HepG2 (cell line): ENCODE measurements at regions not wholly inside any gene's neighbourhood (a gene's known extent, or its start where the extent isn't known, plus 50 kb on each side); places are given as distances from the start of the nearest gene placed in this dataset.

Experiments
- ATAC-seq: fragments of 200-7000 bp; cut with Tn5 transposase; 3 replicates; pipeline ENCODE4 v1.9.1; 2020; ENCODE audit warnings: mild to moderate bottlenecking, moderate library complexity
- BruUV-seq: library from RNA; stranded (reverse); fragments of 400-500 nt; replicated peaks from 2 replicates; lab custom pipeline; 2021; lab: Mats Ljungman, UMichigan
- CTCF ChIA-PET: fragments of 300-600 bp; formaldehyde crosslinking; extraction: SDS; loops from one replicate; lab custom pipeline; 2021; ENCODE audit warnings: low total read pairs, inconsistent platforms, low intra/inter-chr PET ratio; lab: Yijun Ruan, JAX
- POLR2A ChIA-PET: fragments of 350-600 bp; sonication (Branson Sonifier 250); formaldehyde crosslinking; loops from one replicate; lab custom pipeline; 2020; ENCODE audit warnings: antibody characterized with exemption, inconsistent platforms; lab: Yijun Ruan, JAX
- DNase-seq: peaks from one replicate; pipeline ENCODE4 v3.0.0-alpha.2; 2015; ENCODE audit warnings: low spot score
- FAIRE-seq: peaks from 3 replicates; lab custom pipeline; 2011; peaks lifted over from hg19 to GRCh38; lab: Jason Lieb, UNC
- H2AFZ ChIP-seq: one replicate; pipeline ENCODE4 v1.6.1; 2011; ENCODE audit warnings: low read length, inconsistent platforms
- H3K27ac ChIP-seq: fragments of 300-600 bp; 3 replicates; pipeline ENCODE4 v1.8.0; 2011; ENCODE audit warnings: mixed run types, mild to moderate bottlenecking, mixed read lengths, low read length, inconsistent platforms; ENCODE audit not compliant: insufficient read depth; ENCODE audit errors: extremely low read length
- H3K27me3 ChIP-seq, 2 experiments: fragments of 200-600 bp in 1 of 2; 2 replicates in 1 of 2; 3 replicates in 1 of 2; pipeline versions ENCODE4 v1.6.0 to v1.8.0; 2011; ENCODE audit warnings: low read length in 2 of 2, mild to moderate bottlenecking in 2 of 2, moderate library complexity in 2 of 2, inconsistent platforms in 1 of 2; ENCODE audit not compliant: insufficient read depth in 2 of 2, control insufficient read depth in 1 of 2
- H3K36me3 ChIP-seq, 2 experiments: fragments of 200-600 bp in 1 of 2; replicated peaks in 1 of 2; 2 replicates in 1 of 2; 3 replicates in 1 of 2; pipeline versions ENCODE4 v1.5.1 to v1.8.0; 2011; ENCODE audit warnings: low read length in 2 of 2, inconsistent platforms in 1 of 2; ENCODE audit not compliant: insufficient read depth in 2 of 2, control insufficient read depth in 1 of 2
- H3K4me1 ChIP-seq: 2 replicates; pipeline ENCODE4 v1.5.1; 2012; ENCODE audit warnings: low read length, inconsistent platforms; ENCODE audit not compliant: insufficient read depth
- H3K4me2 ChIP-seq: 2 replicates; pipeline ENCODE4 v1.6.0; 2011; ENCODE audit warnings: low read depth, low read length, inconsistent platforms
- H3K4me3 ChIP-seq, 3 experiments: fragments of 200-600 bp in 1 of 3; sonication (generic), shearing (Covaris generic) in 1 of 3; replicated peaks in 1 of 3; 2 replicates each; pipeline ENCODE4 v1.5.1; 2011 to 2016; ENCODE audit warnings: low read length in 3 of 3, inconsistent platforms in 2 of 3, low read depth in 2 of 3, mild to moderate bottlenecking in 2 of 3, control low read depth in 1 of 3, mixed read lengths in 1 of 3; ENCODE audit not compliant: insufficient read depth in 1 of 3
- H3K79me2 ChIP-seq: one replicate; pipeline ENCODE4 v1.6.1; 2011; ENCODE audit warnings: low read length, inconsistent platforms; ENCODE audit not compliant: insufficient read depth
- H3K9ac ChIP-seq: 2 replicates; pipeline ENCODE4 v1.6.0; 2011; ENCODE audit warnings: mild to moderate bottlenecking, low read depth, low read length, inconsistent platforms; ENCODE audit not compliant: insufficient read depth
- H3K9me3 ChIP-seq: 2 replicates; pipeline ENCODE4 v1.5.1; 2012; ENCODE audit warnings: mild to moderate bottlenecking, low read length
- H4K20me1 ChIP-seq: 2 replicates; pipeline ENCODE4 v1.6.0; 2011; ENCODE audit warnings: inconsistent platforms, mild to moderate bottlenecking, low read length, moderate library complexity; ENCODE audit not compliant: insufficient read depth
- ATF2 ChIP-seq: sonication (generic); formaldehyde crosslinking; IDR thresholded peaks from 2 replicates; pipeline ENCODE4 v1.4.0; 2020; ENCODE audit warnings: missing genetic modification reagents
- HNRNPL ChIP-seq: fragments of 200-400 bp; formaldehyde crosslinking; IDR thresholded peaks from 2 replicates; pipeline ENCODE4 v1.6.1; 2017; ENCODE audit warnings: mild to moderate bottlenecking, low read depth, low read length
- KLF15 ChIP-seq: sonication (generic); formaldehyde crosslinking; IDR thresholded peaks from 2 replicates; pipeline ENCODE4 v1.8.1; 2023; ENCODE audit warnings: borderline replicate concordance, mild to moderate bottlenecking, inconsistent platforms, missing genetic modification reagents, mixed read lengths
- PRDM10 ChIP-seq: sonication (generic); formaldehyde crosslinking; IDR thresholded peaks from 2 replicates; pipeline ENCODE4 v1.4.0; 2020; ENCODE audit warnings: low read depth, missing genetic modification reagents
- SRSF9 ChIP-seq: fragments of 200-400 bp; formaldehyde crosslinking; IDR thresholded peaks from 2 replicates; pipeline ENCODE4 v1.6.1; 2018; ENCODE audit warnings: borderline replicate concordance, mild to moderate bottlenecking, low read depth, low read length; ENCODE audit not compliant: insufficient read depth, poor library complexity, severe bottlenecking
- YEATS2 ChIP-seq: sonication (generic); formaldehyde crosslinking; IDR thresholded peaks from 2 replicates; pipeline ENCODE4 v1.4.0; 2020; ENCODE audit warnings: missing genetic modification reagents, borderline replicate concordance
- ZNF17 ChIP-seq: sonication (generic); formaldehyde crosslinking; IDR thresholded peaks from 2 replicates; pipeline ENCODE4 v1.5.0; 2020; ENCODE audit warnings: mild to moderate bottlenecking, missing genetic modification reagents
- ZNF275 ChIP-seq: sonication (generic); formaldehyde crosslinking; IDR thresholded peaks from 2 replicates; pipeline ENCODE4 v1.8.0; 2022; ENCODE audit warnings: missing genetic modification reagents, mild to moderate bottlenecking, inconsistent platforms, borderline replicate concordance
- ZNF484 ChIP-seq: sonication (generic); formaldehyde crosslinking; IDR thresholded peaks from 2 replicates; pipeline ENCODE4 v1.5.1; 2020; ENCODE audit warnings: mild to moderate bottlenecking, low read depth, missing genetic modification reagents, borderline replicate concordance
- ZNF563 ChIP-seq: sonication (generic); formaldehyde crosslinking; IDR thresholded peaks from 2 replicates; pipeline ENCODE4 v1.8.0; 2022; ENCODE audit warnings: mild to moderate bottlenecking, moderate library complexity, missing genetic modification reagents
- ZNF570 ChIP-seq: sonication (generic); formaldehyde crosslinking; IDR thresholded peaks from 2 replicates; pipeline ENCODE4 v1.4.0; 2020; ENCODE audit warnings: mild to moderate bottlenecking, missing genetic modification reagents, borderline replicate concordance
- WGBS: methylation state at CpG from one replicate; pipeline ENCODE4 v1.1.6; 2017; ENCODE audit warnings: low lambda C conversion rate; 5-methylcytosine and 5-hydroxymethylcytosine counted together
- in situ Hi-C: cut with HindIII; loops from 2 replicates; pipeline ENCODE4 v1.10.0; 2017; ENCODE audit warnings: low pct_unique_long_range_greater_than_20kb; ENCODE audit not compliant: extremely low pct_ligation_motif_present
- intact Hi-C: fragments of 100-400 bp; cut with micrococcal nuclease; formaldehyde crosslinking; loops from one replicate; pipeline ENCODE4 v1.10.0; 2022; ENCODE audit not compliant: unreplicated experiment

- Histone ChIP-seq H3K9ac (no peak overlapping the region), H3K4me3 (no peak overlapping the region), H3K27ac (no peak overlapping the region), H3K36me3 (no peaks in the 10 kb centered on the region), H3K79me2 (no peaks in the 10 kb centered on the region), H3K9me3 (no peaks in the 10 kb centered on the region), H2AFZ (no peak overlapping the region), H4K20me1 (no peaks in the 10 kb centered on the region), H3K4me2 (no peak overlapping the region), H3K27me3 (no peaks in the 10 kb centered on the region), H3K4me1 (no peaks in the 10 kb centered on the region)
- no TSS peak for BruUV-seq
- POLR2A ChIA-PET, result no interaction called here
- no peak for DNase-seq
- TF ChIP-seq HNRNPL, result no peak
- TF ChIP-seq ZNF563 (CRISPR knock-in tag), result no peak
- TF ChIP-seq ZNF275 (CRISPR knock-in tag), result no peak
- TF ChIP-seq ZNF484, result no peak
- no peak for TF ChIP-seq PRDM10 (CRISPR knock-in tag)
- TF ChIP-seq YEATS2, result no peak
- TF ChIP-seq KLF15, result no peak
- no peak for TF ChIP-seq ZNF570 (CRISPR knock-in tag)
- no peak for TF ChIP-seq SRSF9
- no peak for TF ChIP-seq ZNF17 (CRISPR knock-in tag)
- no peak for TF ChIP-seq ATF2 (CRISPR knock-in tag)
- no peak for ATAC-seq
- in situ Hi-C loops (no loop called here), intact Hi-C loops (no loop called here)
- WGBS, result 38% methylated on average over 8 of the region's 8 CpGs
- FAIRE-seq, result no peak
- CTCF ChIA-PET, result no interaction called here
Measured at GRCh38 chr20:40502576-40502975, 186.5 kb downstream of the MAFB start.
